A549 (cell line): ENCODE measurements at regions not wholly inside any gene's neighbourhood (a gene's known extent, or its start where the extent isn't known, plus 50 kb on each side); places are given as distances from the start of the nearest gene placed in this dataset.

ENCODE experiments used
- ATAC-seq, 2 experiments: fragments of 200-7000 bp in 1 of 2; fragments of >200 bp in 1 of 2; cut with Nextera tagmentation in 1 of 2; cut with Tn5 transposase in 1 of 2; 3 replicates each; pipeline versions ENCODE4 v1.8.0 to v1.9.1; 2018 to 2020; ENCODE audit warnings: mild to moderate bottlenecking in 1 of 2, moderate library complexity in 1 of 2
- CTCF ChIA-PET: fragments of 300-600 bp; sonication (Branson Sonifier 250); formaldehyde crosslinking; extraction: SDS; loops from one replicate; lab custom pipeline; 2021; ENCODE audit warnings: antibody characterized with exemption, inconsistent platforms; lab: Yijun Ruan, JAX
- POLR2A ChIA-PET: fragments of 350-600 bp; formaldehyde crosslinking; extraction: SDS; loops from one replicate; lab custom pipeline; 2021; ENCODE audit warnings: antibody characterized with exemption, inconsistent platforms; lab: Yijun Ruan, JAX
- DNase-seq, 2 experiments: peaks; one replicate each; pipeline versions ENCODE4 v3.0.0 to v3.0.0-alpha.2; 2011 to 2016; ENCODE audit warnings: low read depth in 1 of 2, low spot score in 1 of 2
- FAIRE-seq: peaks from 2 replicates; lab custom pipeline; 2011; peaks lifted over from hg19 to GRCh38; lab: Jason Lieb, UNC
- H3K27ac ChIP-seq, 2 experiments: fragments of >200 bp; sonication (Bioruptor Twin); formaldehyde crosslinking; 3 replicates each; pipeline ENCODE4 v1.5.1; 2016 to 2017
- H3K4me1 ChIP-seq: fragments of >200 bp; sonication (Bioruptor Twin); formaldehyde crosslinking; 3 replicates; pipeline ENCODE4 v1.6.1; 2016
- H3K4me2 ChIP-seq: fragments of >200 bp; sonication (Bioruptor Twin); formaldehyde crosslinking; 3 replicates; pipeline ENCODE4 v1.6.1; 2016
- H3K4me3 ChIP-seq: fragments of >200 bp; sonication (Bioruptor Twin); formaldehyde crosslinking; 3 replicates; pipeline ENCODE4 v1.5.1; 2016
- H3K9me3 ChIP-seq: fragments of >200 bp; sonication (Bioruptor Twin); formaldehyde crosslinking; 3 replicates; pipeline ENCODE4 v1.6.1; 2016
- CBX8 ChIP-seq: fragments of 200-600 bp; sonication (generic); IDR thresholded peaks from 2 replicates; pipeline ENCODE4 v1.6.1; 2016
- EHF ChIP-seq: fragments of 250-450 bp; sonication (Bioruptor Pico); IDR thresholded peaks from 2 replicates; pipeline ENCODE4 v1.5.0; 2020; ENCODE audit warnings: mild to moderate bottlenecking
- ESRRA ChIP-seq: fragments of 150-350 bp; IDR thresholded peaks from 2 replicates; pipeline ENCODE4 v1.6.1; 2014; ENCODE audit warnings: mild to moderate bottlenecking, low read length, borderline replicate concordance
- FOSL2 ChIP-seq, 2 experiments: fragments of 450-650 bp in 1 of 2; fragments of >200 bp in 1 of 2; sonication (Bioruptor Twin) in 1 of 2; formaldehyde crosslinking; IDR thresholded peaks; 2 replicates each; pipeline versions ENCODE4 v1.5.0 to v1.6.1; 2016 to 2020; ENCODE audit warnings: mild to moderate bottlenecking in 1 of 2, moderate library complexity in 1 of 2
- HDAC2 ChIP-seq: fragments of 200-600 bp; sonication (generic); IDR thresholded peaks from 2 replicates; pipeline ENCODE4 v1.6.1; 2016
- HOXA7 ChIP-seq: fragments of 250-450 bp; sonication (Bioruptor Pico); IDR thresholded peaks from 2 replicates; pipeline ENCODE4 v1.5.0; 2020; ENCODE audit warnings: mild to moderate bottlenecking, moderate library complexity
- HOXB13 ChIP-seq: fragments of 250-450 bp; sonication (Bioruptor Pico); IDR thresholded peaks from 2 replicates; pipeline ENCODE4 v1.5.0; 2020; ENCODE audit warnings: low read depth, mild to moderate bottlenecking, moderate library complexity
- HOXB5 ChIP-seq: fragments of 250-450 bp; sonication (Bioruptor Pico); IDR thresholded peaks from 2 replicates; pipeline ENCODE4 v1.5.0; 2020; ENCODE audit warnings: mild to moderate bottlenecking, moderate library complexity
- JUNB ChIP-seq: fragments of >200 bp; sonication (Bioruptor Twin); formaldehyde crosslinking; IDR thresholded peaks from 2 replicates; pipeline ENCODE4 v1.6.1; 2016
- KDM1A ChIP-seq: fragments of 200-600 bp; sonication (generic); IDR thresholded peaks from 2 replicates; pipeline ENCODE4 v1.6.1; 2016; ENCODE audit warnings: low read depth, mild to moderate bottlenecking
- MAFK ChIP-seq: fragments of 450-650 bp; IDR thresholded peaks from 2 replicates; pipeline ENCODE4 v1.6.1; 2014; ENCODE audit not compliant: partially characterized antibody
- MYC ChIP-seq: IDR thresholded peaks from 2 replicates; pipeline ENCODE4 v1.6.1; 2012; ENCODE audit warnings: mild to moderate bottlenecking, inconsistent platforms, low read length, improper control_type of control experiment, borderline replicate concordance
- NPAS2 ChIP-seq: fragments of 250-450 bp; sonication (Bioruptor Pico); IDR thresholded peaks from 2 replicates; pipeline ENCODE4 v1.8.0; 2022; ENCODE audit warnings: mild to moderate bottlenecking, moderate library complexity, borderline replicate concordance
- PHF8 ChIP-seq: fragments of 200-600 bp; sonication (generic); IDR thresholded peaks from 2 replicates; pipeline ENCODE4 v1.6.1; 2016; ENCODE audit warnings: low read depth, mild to moderate bottlenecking, antibody characterized with exemption, moderate library complexity, borderline replicate concordance
- POLR2A ChIP-seq: IDR thresholded peaks from 2 replicates; pipeline ENCODE4 v1.6.1; 2012; ENCODE audit warnings: mild to moderate bottlenecking, low read length
- RCOR1 ChIP-seq: fragments of 150-350 bp; IDR thresholded peaks from 2 replicates; pipeline ENCODE4 v1.6.1; 2014; ENCODE audit warnings: antibody characterized with exemption, low read length, low read depth
- RFX5 ChIP-seq: fragments of 450-650 bp; IDR thresholded peaks from 2 replicates; pipeline ENCODE4 v1.7.1; 2014; ENCODE audit warnings: antibody characterized with exemption, mild to moderate bottlenecking, moderate library complexity
- RNF2 ChIP-seq: fragments of 200-600 bp; sonication (generic); IDR thresholded peaks from 2 replicates; pipeline ENCODE4 v1.6.1; 2016; ENCODE audit warnings: low read depth, mild to moderate bottlenecking, antibody characterized with exemption, moderate library complexity, borderline replicate concordance
- SMC3 ChIP-seq: fragments of >200 bp; sonication (Bioruptor Twin); formaldehyde crosslinking; IDR thresholded peaks from 3 replicates; pipeline ENCODE4 v1.6.1; 2018; ENCODE audit warnings: inconsistent platforms
- TFCP2L1 ChIP-seq: fragments of 250-450 bp; sonication (Bioruptor Pico); IDR thresholded peaks from 2 replicates; pipeline ENCODE4 v1.5.0; 2021; ENCODE audit warnings: mild to moderate bottlenecking
- ZNF302 ChIP-seq: fragments of 250-450 bp; sonication (Bioruptor Pico); IDR thresholded peaks from 2 replicates; pipeline ENCODE4 v1.9.0; 2021; ENCODE audit warnings: inconsistent platforms, mild to moderate bottlenecking, moderate library complexity
- WGBS: methylation state at CpG from one replicate; pipeline ENCODE4 v1.1.6; 2017; ENCODE audit errors: missing lambda C conversion rate; 5-methylcytosine and 5-hydroxymethylcytosine counted together
- TF ChIP-seq, protein P1 (sequence below): fragments of >200 bp; sonication (Bioruptor Twin); formaldehyde crosslinking; IDR thresholded peaks from 2 replicates; pipeline ENCODE4 v1.6.1; 2016
- TF ChIP-seq, protein P2 (sequence below): fragments of 200-600 bp; sonication (generic); IDR thresholded peaks from 2 replicates; pipeline ENCODE4 v1.6.1; 2016; ENCODE audit warnings: antibody characterized with exemption, mild to moderate bottlenecking, moderate library complexity
- TF ChIP-seq, protein P3 (sequence below): fragments of >200 bp; sonication (Bioruptor Twin); formaldehyde crosslinking; IDR thresholded peaks from 3 replicates; pipeline ENCODE4 v1.6.1; 2016
- TF ChIP-seq, protein P4 (sequence below): fragments of 150-350 bp; IDR thresholded peaks from 2 replicates; pipeline ENCODE4 v1.6.1; 2014; ENCODE audit warnings: low read depth, mild to moderate bottlenecking, low read length
- TF ChIP-seq, protein P5 (sequence below): fragments of 450-650 bp; IDR thresholded peaks from 2 replicates; pipeline ENCODE4 v1.6.1; 2014; ENCODE audit warnings: antibody characterized with exemption
- TF ChIP-seq, protein P6 (sequence below): fragments of >200 bp; sonication (Bioruptor Twin); formaldehyde crosslinking; IDR thresholded peaks from 3 replicates; pipeline ENCODE4 v1.5.1; 2016

DNA sequence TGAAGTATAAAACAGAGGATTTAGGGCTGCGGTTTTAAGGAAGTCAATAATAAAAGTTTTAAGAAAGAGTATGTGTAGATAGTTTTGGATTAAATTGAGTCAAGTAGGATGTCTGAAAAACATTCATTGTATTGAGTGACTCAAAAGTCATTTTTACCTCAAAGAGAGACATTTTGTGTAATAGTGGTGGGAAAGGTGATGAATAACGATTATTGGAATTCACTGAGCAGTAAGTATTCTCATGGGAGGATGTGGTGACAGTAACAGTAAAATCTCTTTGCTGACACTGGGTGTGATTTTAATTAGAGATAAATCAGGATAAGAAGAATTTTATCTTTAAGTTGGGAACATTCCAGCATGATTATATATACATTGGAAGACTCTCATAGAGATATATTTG lies 233.6 kb downstream of the PDHA2 start:
- no peak for DNase-seq
- no peak overlapping the region for H3K4me2 ChIP-seq
- H3K4me3 ChIP-seq = no peak overlapping the region
- TF ChIP-seq, protein P1, sequence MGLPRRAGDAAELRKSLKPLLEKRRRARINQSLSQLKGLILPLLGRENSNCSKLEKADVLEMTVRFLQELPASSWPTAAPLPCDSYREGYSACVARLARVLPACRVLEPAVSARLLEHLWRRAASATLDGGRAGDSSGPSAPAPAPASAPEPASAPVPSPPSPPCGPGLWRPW = no peak
- TF ChIP-seq, protein P2, sequence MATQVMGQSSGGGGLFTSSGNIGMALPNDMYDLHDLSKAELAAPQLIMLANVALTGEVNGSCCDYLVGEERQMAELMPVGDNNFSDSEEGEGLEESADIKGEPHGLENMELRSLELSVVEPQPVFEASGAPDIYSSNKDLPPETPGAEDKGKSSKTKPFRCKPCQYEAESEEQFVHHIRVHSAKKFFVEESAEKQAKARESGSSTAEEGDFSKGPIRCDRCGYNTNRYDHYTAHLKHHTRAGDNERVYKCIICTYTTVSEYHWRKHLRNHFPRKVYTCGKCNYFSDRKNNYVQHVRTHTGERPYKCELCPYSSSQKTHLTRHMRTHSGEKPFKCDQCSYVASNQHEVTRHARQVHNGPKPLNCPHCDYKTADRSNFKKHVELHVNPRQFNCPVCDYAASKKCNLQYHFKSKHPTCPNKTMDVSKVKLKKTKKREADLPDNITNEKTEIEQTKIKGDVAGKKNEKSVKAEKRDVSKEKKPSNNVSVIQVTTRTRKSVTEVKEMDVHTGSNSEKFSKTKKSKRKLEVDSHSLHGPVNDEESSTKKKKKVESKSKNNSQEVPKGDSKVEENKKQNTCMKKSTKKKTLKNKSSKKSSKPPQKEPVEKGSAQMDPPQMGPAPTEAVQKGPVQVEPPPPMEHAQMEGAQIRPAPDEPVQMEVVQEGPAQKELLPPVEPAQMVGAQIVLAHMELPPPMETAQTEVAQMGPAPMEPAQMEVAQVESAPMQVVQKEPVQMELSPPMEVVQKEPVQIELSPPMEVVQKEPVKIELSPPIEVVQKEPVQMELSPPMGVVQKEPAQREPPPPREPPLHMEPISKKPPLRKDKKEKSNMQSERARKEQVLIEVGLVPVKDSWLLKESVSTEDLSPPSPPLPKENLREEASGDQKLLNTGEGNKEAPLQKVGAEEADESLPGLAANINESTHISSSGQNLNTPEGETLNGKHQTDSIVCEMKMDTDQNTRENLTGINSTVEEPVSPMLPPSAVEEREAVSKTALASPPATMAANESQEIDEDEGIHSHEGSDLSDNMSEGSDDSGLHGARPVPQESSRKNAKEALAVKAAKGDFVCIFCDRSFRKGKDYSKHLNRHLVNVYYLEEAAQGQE = no peak
- TF ChIP-seq, protein P3, sequence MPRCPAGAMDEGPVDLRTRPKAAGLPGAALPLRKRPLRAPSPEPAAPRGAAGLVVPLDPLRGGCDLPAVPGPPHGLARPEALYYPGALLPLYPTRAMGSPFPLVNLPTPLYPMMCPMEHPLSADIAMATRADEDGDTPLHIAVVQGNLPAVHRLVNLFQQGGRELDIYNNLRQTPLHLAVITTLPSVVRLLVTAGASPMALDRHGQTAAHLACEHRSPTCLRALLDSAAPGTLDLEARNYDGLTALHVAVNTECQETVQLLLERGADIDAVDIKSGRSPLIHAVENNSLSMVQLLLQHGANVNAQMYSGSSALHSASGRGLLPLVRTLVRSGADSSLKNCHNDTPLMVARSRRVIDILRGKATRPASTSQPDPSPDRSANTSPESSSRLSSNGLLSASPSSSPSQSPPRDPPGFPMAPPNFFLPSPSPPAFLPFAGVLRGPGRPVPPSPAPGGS = no peak
- TF ChIP-seq, protein P4, sequence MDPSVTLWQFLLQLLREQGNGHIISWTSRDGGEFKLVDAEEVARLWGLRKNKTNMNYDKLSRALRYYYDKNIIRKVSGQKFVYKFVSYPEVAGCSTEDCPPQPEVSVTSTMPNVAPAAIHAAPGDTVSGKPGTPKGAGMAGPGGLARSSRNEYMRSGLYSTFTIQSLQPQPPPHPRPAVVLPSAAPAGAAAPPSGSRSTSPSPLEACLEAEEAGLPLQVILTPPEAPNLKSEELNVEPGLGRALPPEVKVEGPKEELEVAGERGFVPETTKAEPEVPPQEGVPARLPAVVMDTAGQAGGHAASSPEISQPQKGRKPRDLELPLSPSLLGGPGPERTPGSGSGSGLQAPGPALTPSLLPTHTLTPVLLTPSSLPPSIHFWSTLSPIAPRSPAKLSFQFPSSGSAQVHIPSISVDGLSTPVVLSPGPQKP = no peak
- TF ChIP-seq HDAC2 (no peak), FOSL2 (IDR thresholded peaks at IDR 0.05) (no peak), FOSL2 (CRISPR knock-in tag; IDR thresholded peaks at IDR 0.05) (no peak), POLR2A (no peak), JUNB (no peak), ESRRA (no peak), CBX8 (no peak), MAFK (no peak), SMC3 (no peak)
- no peak overlapping the region for H3K27ac ChIP-seq
- CTCF ChIA-PET = no interaction called here
- WGBS = 15% methylated on average over 2 of the region's 2 CpGs
- H3K4me1 ChIP-seq = no peaks in the 10 kb centered on the region
- POLR2A ChIA-PET = no interaction called here
- no peak for FAIRE-seq
- H3K9me3 ChIP-seq = no peaks in the 10 kb centered on the region
- no peak for ATAC-seq

DNA sequence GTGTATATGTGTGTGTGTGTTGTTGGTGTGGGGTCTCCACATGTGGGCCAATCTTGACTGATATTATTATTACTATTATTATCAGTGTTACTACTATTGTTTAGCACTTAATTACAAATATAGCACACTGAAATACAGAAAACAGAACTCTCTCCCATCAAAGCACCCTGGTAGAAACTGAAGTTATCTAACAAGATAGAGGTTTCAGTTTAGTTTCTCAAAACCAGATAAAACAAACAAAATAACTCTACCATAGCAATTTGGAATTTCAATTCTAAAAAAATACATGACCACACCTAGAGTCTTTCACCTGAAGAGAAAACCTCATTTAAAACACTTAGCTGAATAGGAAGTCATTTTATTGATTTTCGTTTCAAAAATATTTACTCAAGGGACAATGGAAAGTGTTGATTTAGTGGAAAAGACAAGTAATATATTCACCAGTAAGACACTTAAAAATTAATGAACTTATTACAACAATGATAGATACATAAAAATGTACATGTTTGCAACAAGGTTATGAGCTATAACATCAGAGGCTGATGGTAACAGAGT lies 252.3 kb downstream of the PDHA2 start:
- Histone ChIP-seq H3K27ac (no peak overlapping the region), H3K4me1 (no peaks in the 10 kb centered on the region), H3K9me3 (no peaks in the 10 kb centered on the region), H3K4me2 (no peak overlapping the region), H3K4me3 (no peak overlapping the region)
- ChIA-PET CTCF (no interaction called here), POLR2A (no interaction called here)
- ATAC-seq (no peak), DNase-seq (no peak), FAIRE-seq (no peak)
- WGBS = 4% methylated on average over 1 of the region's 1 CpG
- no peak for TF ChIP-seq KDM1A
- no peak for TF ChIP-seq EHF
- TF ChIP-seq RCOR1 = no peak
- TF ChIP-seq HOXA7 (CRISPR knock-in tag) = no peak
- TF ChIP-seq PHF8 = no peak
- TF ChIP-seq HDAC2 = no peak
- TF ChIP-seq MYC = no peak
- TF ChIP-seq ESRRA = no peak
- no peak for TF ChIP-seq HOXB13 (CRISPR knock-in tag)
- TF ChIP-seq, protein P5, sequence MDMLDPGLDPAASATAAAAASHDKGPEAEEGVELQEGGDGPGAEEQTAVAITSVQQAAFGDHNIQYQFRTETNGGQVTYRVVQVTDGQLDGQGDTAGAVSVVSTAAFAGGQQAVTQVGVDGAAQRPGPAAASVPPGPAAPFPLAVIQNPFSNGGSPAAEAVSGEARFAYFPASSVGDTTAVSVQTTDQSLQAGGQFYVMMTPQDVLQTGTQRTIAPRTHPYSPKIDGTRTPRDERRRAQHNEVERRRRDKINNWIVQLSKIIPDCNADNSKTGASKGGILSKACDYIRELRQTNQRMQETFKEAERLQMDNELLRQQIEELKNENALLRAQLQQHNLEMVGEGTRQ = no peak
- no peak for TF ChIP-seq HOXB5 (CRISPR knock-in tag)
- TF ChIP-seq RFX5 = no peak
- no peak for TF ChIP-seq TFCP2L1 (CRISPR knock-in tag)
- no peak for TF ChIP-seq RNF2
- no peak for TF ChIP-seq ZNF302
- TF ChIP-seq, protein P6, sequence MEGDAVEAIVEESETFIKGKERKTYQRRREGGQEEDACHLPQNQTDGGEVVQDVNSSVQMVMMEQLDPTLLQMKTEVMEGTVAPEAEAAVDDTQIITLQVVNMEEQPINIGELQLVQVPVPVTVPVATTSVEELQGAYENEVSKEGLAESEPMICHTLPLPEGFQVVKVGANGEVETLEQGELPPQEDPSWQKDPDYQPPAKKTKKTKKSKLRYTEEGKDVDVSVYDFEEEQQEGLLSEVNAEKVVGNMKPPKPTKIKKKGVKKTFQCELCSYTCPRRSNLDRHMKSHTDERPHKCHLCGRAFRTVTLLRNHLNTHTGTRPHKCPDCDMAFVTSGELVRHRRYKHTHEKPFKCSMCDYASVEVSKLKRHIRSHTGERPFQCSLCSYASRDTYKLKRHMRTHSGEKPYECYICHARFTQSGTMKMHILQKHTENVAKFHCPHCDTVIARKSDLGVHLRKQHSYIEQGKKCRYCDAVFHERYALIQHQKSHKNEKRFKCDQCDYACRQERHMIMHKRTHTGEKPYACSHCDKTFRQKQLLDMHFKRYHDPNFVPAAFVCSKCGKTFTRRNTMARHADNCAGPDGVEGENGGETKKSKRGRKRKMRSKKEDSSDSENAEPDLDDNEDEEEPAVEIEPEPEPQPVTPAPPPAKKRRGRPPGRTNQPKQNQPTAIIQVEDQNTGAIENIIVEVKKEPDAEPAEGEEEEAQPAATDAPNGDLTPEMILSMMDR = no peak
- TF ChIP-seq FOSL2 (IDR thresholded peaks at IDR 0.05) = no peak
- TF ChIP-seq FOSL2 (CRISPR knock-in tag; IDR thresholded peaks at IDR 0.05) = no peak
- TF ChIP-seq NPAS2 (CRISPR knock-in tag) = no peak
- TF ChIP-seq, protein P1 = no peak
